Fibroblast of gingiva (primary cell): ENCODE measurements at regions not wholly inside any gene's neighbourhood (a gene's known extent, or its start where the extent isn't known, plus 50 kb on each side); places are given as distances from the start of the nearest gene placed in this dataset.
A peak's percentile ranks its signal among the peaks of the same experiment; 100 is the strongest.
"Not testable (repeated sequence)": the region's sequence is repeated elsewhere in the genome, so short reads cannot be mapped to it uniquely, and the experiment has no call there.

ENCODE experiments used
- DNase-seq: peaks from one replicate; pipeline ENCODE4 v3.0.0-alpha.2; 2011; ENCODE audit warnings: low read depth

- DNase-seq: no peak
Observed at GRCh38 chr1:189216886-189217285, 1260.8 kb downstream of the BRINP3 start.

GRCh38 chr1:189217646-189218045 lies 1260.0 kb downstream of the BRINP3 start:
- no peak for DNase-seq

GRCh38 chr1:189220750-189221149 lies 1256.9 kb downstream of the BRINP3 start:
- no peak for DNase-seq

- not testable (repeated sequence) for DNase-seq
Observed at GRCh38 chr1:189225794-189226145, 1251.9 kb downstream of the BRINP3 start.

- no peak for DNase-seq
Observed at GRCh38 chr1:189226779-189227178, 1250.9 kb downstream of the BRINP3 start.

GRCh38 chr1:189237008-189237407 lies 1240.7 kb downstream of the BRINP3 start:
- DNase-seq: no peak

- no peak for DNase-seq
Observed at GRCh38 chr1:189253601-189254350, 1223.9 kb downstream of the BRINP3 start.

- not testable (repeated sequence) for DNase-seq
Observed at GRCh38 chr1:189261128-189261527, 1216.5 kb downstream of the BRINP3 start.

- DNase-seq: peak; percentile 8
Observed at GRCh38 chr1:189269011-189269410, 1208.7 kb downstream of the BRINP3 start.

GRCh38 chr1:189274267-189274666 lies 1203.4 kb downstream of the BRINP3 start:
- DNase-seq: no peak

- DNase-seq: no peak
Observed at GRCh38 chr1:189275796-189276195, 1201.9 kb downstream of the BRINP3 start.

GRCh38 chr1:189289346-189289745 lies 1188.3 kb downstream of the BRINP3 start:
- no peak for DNase-seq

GRCh38 chr1:189301235-189301634 lies 1176.4 kb downstream of the BRINP3 start:
- no peak for DNase-seq

GRCh38 chr1:189305279-189305678 lies 1172.4 kb downstream of the BRINP3 start:
- no peak for DNase-seq

- no peak for DNase-seq
Observed at GRCh38 chr1:189311915-189312314, 1165.7 kb downstream of the BRINP3 start.

GRCh38 chr1:189312499-189312898 lies 1165.2 kb downstream of the BRINP3 start:
- no peak for DNase-seq

GRCh38 chr1:189313488-189313887 lies 1164.2 kb downstream of the BRINP3 start:
- DNase-seq: no peak

GRCh38 chr1:189315035-189315901 lies 1162.4 kb downstream of the BRINP3 start:
- no peak for DNase-seq

GRCh38 chr1:189323091-189323490 lies 1154.6 kb downstream of the BRINP3 start:
- no peak for DNase-seq

- not testable (repeated sequence) for DNase-seq
Observed at GRCh38 chr1:189331071-189331470, 1146.6 kb downstream of the BRINP3 start.

GRCh38 chr1:189336115-189337100 lies 1141.3 kb downstream of the BRINP3 start:
- DNase-seq: no peak

- DNase-seq: no peak
Observed at GRCh38 chr1:189349607-189350006, 1128.1 kb downstream of the BRINP3 start.
